HG03442 (cell line): ENCODE measurements at regions not wholly inside any gene's neighbourhood (a gene's known extent, or its start where the extent isn't known, plus 50 kb on each side); places are given as distances from the start of the nearest gene placed in this dataset.

Source experiments
- ATAC-seq: cut with Tn5 transposase; IDR thresholded peaks from one replicate; pipeline ENCODE4 v1.9.1; 2021; ENCODE audit warnings: mild to moderate bottlenecking, moderate library complexity; ENCODE audit not compliant: unreplicated experiment

DNA sequence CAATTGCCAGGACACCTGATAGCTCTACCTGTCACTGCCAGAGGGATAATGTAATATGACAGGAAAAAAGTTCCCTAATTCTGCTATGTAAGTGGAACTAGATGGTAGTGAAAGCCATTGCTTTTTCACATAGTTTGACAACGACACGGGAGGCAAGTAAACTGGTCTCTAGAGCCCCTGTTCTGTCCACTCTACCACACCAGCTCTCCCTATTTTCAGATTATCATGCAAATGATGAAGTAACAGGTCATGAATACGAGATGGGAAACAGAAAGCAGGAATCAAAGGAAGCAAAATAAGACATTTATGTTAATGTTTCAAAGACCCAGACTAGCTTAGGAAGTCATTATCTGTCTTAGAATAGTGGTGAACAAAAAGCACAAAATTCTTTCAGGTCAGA is 56.2 kb downstream of the TAF11L14 start:
- ATAC-seq, result no peak

DNA sequence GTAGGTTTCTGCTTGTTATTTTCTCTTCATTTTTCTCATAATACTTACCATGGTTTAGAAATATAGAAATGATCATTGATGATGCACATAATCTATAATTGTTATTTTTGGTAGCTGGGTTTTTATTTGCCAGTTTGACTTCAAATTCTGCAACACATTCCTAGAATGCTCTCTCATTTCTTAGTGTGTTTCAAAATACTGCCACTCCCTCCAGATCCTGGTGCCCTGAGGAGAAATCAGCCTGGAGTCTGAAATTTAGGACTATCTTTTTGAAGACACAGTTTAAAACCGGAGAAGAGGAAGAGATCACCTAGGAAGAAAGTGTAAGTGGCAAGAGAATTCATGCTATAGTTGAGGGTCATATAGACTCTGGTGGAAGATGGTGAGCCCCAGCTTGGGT is 57.5 kb downstream of the TAF11L14 start:
- ATAC-seq, result no peak

GRCh38 chr5:17694371-17694770 is 60.1 kb downstream of the TAF11L14 start:
- no peak for ATAC-seq

DNA sequence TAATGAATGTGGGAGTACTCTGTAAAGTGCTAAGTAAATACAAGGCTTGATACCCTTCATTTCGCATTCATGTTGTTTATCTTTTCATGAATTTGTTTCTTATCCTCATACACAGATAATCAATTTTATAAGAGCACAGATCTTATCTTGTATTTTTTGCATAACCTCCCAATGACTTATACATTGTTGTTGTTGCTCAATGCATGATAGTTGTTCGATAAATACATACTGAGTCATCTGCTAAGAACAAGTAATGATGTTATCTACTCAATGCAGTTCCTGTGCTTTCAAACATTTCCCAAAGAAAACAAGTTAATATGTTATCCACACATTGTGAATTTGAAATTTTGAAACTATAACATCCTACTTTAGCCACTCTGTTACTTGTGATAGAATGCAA is 60.7 kb downstream of the TAF11L14 start:
- no peak for ATAC-seq

DNA sequence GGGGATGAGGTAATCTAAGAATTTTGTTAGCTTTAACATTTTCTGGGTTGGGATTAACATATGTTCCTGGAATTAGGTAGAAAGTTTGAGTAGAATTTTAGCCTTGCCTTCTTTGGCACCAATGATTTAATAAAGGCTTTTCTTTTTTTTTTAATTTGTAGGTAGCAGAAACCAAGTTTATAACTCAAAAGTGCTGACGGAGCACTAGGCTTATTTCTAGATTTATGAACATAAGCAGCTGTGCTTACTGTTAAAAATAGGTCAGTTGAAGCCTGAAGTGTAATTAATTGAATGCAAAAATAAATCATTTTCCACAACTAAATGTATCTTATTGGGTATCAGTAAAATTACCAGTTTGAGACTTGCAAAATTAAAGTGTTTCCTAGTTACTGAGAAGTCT is 62.4 kb downstream of the TAF11L14 start:
- ATAC-seq, result no peak

DNA sequence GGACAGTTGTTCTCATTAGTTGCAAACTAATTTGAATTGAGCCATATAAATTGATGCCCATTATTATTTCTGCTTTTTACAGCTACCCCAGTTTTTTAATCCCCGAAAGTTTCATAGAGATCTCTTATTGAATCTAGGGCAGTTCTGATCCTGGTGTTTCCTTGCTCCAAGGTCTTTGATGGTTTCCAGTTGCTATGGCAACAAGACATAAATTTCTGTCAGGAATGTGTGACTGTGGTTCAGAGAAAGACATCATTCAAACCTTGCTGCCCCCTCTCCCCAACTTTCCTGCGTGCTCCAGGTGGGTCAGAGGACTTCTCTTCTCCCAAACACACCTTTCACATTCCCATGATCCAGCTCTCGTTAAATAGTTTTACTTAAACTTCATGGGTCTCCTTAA is 63.4 kb downstream of the TAF11L14 start:
- no peak for ATAC-seq

DNA sequence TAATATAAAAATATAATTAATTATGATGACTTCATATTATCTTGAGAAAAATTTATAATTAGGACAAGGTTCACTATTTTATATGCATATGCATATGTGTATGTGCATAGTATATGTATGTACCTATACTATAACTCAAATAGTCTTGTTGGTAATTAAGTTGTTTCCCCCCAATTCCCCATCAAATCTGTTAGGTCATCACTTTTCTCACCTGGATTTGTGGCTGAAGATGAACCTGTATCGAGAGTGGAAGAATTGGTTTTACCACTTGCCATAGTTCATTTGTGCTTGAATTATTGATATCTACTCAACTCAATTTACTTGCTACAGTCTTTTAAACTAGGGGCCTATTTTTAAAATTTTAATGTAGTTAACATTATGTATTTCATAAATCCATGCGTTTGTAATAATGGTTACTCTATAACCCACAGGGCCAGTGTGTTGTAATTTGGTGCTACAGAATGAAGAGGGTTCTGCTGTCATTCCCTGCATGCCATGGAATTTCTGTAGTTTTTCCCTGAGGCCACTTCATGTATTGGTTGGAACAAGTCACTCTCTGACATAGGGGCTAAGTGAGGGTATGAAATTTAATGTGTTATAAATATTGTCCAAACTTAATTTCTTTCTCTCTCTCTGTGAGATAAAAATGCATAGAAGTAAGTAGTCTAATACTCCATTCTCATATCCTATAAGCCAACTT is 74.9 kb downstream of the TAF11L14 start:
- ATAC-seq, result no peak

GRCh38 chr5:17713301-17713700 is 79.0 kb downstream of the TAF11L14 start:
- ATAC-seq, result no peak

DNA sequence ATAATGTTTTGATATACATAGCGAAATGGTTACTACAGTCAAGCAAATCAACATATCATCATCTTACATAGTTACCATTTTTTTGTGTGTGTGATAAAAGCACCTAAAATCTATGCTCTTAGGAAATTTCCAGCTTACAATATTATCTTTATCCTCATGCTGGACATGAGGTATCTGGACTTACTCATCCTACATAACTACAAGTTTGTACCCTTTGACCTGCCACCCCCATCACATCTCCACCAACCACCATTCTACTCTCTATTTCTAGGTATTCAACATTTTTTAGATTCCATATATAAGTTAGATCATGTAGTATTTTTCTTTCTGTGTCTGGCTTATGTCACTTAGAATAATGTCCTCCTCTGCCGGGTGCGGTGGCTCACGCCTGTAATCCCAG is 79.9 kb downstream of the TAF11L14 start:
- no peak for ATAC-seq

- no peak for ATAC-seq
These were observed 85.3 kb downstream of the TAF11L14 start for GRCh38 chr5:17719592-17719991.

GRCh38 chr5:17720071-17720470 is 85.8 kb downstream of the TAF11L14 start:
- no peak for ATAC-seq

DNA sequence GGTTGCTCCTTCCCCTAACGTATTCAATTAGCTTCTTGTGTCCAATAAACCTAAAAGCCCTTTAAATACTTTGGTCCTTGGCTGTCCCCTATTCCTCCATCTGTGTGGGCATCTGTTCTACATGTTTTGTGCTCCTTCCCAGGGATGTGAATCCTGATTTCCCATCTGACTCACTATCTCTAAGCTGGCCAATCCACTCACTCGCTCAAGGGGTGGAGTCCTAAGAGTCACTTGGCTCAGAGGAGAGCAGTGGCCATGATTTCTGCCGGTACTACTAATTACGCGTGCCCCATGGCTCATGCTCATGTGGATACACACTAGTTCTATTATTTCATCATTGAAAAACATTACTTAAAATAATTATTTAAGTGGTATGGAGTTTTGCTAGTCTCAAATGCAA is 89.6 kb downstream of the TAF11L14 start:
- no peak for ATAC-seq

DNA sequence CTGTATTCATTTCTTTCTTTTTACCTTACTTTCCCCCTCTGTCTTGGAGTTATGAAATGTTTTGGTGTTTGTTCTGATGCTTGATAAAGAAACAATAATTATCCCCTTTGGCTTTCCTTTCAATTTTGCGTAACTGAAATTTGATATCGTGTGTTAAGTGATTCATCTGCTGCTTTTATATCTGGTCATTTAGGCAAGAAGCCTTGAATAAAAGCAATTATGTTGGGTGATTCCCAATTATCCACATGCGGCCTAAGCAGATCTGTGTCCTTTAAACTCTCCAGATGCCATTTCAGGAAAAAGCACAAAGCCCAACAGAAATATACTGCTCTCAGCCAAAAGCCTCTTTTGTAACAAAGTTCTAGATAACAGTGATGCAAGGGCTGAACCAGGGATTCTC is 92.8 kb downstream of the TAF11L14 start:
- ATAC-seq, result no peak

DNA sequence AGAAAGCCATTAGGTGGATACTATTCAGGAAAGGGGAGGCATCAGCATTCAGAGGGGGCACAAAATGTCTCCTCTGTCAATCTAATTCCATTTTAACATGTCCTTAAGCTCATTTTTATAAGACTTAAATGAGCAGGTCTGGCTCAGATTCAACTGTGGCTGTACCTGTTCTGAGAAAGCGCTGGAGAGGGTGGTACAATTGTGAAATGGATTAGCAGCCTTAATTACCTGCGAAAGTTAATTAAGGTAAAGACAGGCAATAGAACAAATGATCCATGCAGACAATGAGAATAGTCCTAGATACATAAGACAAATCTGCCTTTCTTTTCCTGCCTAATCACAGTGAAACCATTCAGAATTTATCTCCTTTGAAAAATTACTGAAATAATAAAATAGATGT is 96.2 kb downstream of the TAF11L14 start:
- no peak for ATAC-seq

DNA sequence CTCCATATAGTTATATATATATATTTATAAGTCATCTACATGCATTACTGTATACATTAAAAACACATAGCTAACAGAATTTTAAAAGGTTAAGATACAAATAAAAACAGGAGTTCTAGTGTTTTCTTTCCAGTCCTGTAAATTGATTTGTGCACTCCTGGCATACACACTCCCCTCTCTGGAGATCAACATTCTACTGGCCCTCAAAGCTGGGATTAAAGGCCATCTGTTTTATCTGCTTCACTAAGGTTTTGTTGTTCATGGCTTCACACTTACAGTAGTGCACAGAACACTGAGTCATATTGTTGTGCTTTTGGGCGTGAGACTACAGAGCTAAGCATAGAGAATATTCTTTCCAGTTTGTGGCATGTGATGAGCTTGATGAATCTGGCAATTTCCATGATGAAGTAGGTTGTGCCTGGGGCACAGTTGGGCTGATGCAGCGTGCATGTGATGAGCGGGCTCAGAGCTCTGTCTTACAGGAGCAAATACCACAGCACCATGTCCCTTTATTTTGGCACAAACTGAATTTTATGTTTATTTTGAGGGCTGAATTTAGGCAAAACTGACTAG is 98.2 kb downstream of the TAF11L14 start:
- no peak for ATAC-seq

GRCh38 chr5:17734011-17734410 is 99.8 kb downstream of the TAF11L14 start:
- no peak for ATAC-seq

DNA sequence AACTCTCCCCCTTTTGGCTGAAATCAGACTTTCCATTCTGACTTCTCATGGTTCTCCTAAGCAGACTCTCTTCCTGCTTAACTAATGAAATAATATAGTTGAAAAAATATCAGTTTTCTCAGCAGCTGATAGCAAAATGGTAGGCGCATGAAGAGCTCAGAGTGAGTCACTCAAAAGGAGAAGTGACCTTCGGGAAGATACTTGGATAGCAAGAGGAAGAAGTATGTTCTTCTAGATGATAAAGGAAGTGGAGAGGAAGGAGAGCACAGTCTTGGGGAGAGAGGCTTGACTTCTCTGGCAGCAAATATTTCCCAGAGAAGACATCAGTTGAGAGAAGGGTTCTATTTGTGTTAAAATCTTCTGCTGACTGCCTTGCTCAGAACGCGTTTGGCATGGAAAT is 101.5 kb downstream of the TAF11L14 start:
- no peak for ATAC-seq

GRCh38 chr5:17737092-17737491 is 102.8 kb downstream of the TAF11L14 start:
- no peak for ATAC-seq

GRCh38 chr5:17738446-17738845 is 104.2 kb downstream of the TAF11L14 start:
- no peak for ATAC-seq

- no peak for ATAC-seq
These were observed 109.5 kb downstream of the TAF11L14 start for GRCh38 chr5:17743580-17744435.

- ATAC-seq, result no peak
These were observed 113.9 kb downstream of the TAF11L14 start for GRCh38 chr5:17748201-17748600.

DNA sequence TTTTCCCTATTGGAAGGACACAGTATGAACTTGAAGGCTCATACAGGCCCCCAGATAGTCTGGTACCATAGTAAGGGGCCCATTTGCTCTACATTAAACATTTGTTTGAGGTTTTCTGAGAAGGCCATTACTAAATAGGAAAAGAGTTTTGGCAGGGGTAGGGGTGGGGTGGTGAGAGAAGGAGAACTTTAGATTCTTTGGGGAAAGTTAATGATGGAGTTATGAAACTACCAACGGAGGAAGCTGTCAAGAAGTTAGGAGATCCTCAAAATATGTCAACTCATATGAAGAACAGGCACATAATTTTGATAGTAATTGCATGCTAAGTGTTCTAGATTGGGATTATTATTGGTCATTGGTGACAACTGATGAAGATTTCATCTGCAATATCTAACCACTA is 114.7 kb downstream of the TAF11L14 start:
- no peak for ATAC-seq
